DMS114 treated with DMSO at 0.1 percent for 48 hours (cell line): ENCODE measurements at regions not wholly inside any gene's neighbourhood (a gene's known extent, or its start where the extent isn't known, plus 50 kb on each side); places are given as distances from the start of the nearest gene placed in this dataset.

Experiments
- DNase-seq: peaks from one replicate; lab custom pipeline; 2025; ENCODE audit not compliant: unreplicated experiment; lab: John Stamatoyannopoulos, UW

- no peak for DNase-seq
Measured at GRCh38 chr16:6861815-6862477, 470.7 kb upstream of the RBFOX1 start.

GRCh38 chr16:6861135-6861814 is 471.4 kb upstream of the RBFOX1 start:
- no peak for DNase-seq

DNA sequence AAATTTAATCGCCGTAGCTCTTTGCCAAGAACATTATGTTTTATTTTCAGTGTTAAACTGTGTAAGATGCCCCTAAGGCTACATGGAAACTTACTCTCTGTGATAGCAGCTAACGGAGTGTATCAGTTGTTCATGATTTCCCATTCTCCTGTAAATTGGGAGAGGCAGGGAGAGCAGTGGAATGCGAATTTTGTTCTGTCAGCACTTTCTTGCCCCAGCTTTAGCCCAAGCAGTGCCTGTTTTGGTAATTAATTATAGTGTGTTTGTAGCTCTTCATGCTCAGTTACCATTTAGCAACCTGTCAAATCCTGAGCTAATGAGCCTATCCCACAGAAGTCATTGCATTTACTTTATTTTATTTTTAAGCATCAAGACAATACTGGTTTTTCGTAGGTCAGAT is 475.1 kb upstream of the RBFOX1 start:
- no peak for DNase-seq

- no peak for DNase-seq
Measured at GRCh38 chr16:6856578-6856977, 476.1 kb upstream of the RBFOX1 start.

GRCh38 chr16:6853565-6853964 is 479.1 kb upstream of the RBFOX1 start:
- no peak for DNase-seq

DNA sequence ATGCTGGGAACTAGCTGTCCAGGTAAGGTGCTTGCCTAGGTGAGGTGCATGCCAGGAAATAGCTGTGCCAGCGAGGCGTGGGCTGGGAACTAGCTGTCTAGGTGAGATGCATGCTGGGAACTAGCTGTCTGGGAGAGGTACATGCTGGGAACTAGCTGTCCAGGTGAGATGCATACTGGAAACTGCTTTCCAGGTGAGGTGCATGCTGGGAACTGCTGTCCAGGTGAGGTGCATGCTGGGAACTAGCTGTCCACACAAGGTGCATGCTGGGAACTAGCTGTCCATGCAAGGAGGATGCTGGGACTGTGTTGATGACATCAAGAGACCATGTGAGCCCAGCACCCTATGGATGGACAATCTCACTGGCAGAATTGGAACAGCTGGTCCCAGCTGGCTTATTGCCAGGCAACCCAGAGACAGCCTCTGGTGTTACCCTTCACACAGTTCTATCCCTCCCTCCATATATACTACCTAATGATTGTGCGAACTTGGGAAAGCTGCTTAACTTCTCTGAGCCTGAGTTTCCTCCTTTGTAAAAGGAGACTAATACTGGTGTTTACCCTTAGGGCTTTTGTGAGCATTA is 479.9 kb upstream of the RBFOX1 start:
- DNase-seq = no peak

- no peak for DNase-seq
Measured at GRCh38 chr16:6846452-6846851, 486.2 kb upstream of the RBFOX1 start.

GRCh38 chr16:6841392-6841791 is 491.3 kb upstream of the RBFOX1 start:
- DNase-seq = no peak

DNA sequence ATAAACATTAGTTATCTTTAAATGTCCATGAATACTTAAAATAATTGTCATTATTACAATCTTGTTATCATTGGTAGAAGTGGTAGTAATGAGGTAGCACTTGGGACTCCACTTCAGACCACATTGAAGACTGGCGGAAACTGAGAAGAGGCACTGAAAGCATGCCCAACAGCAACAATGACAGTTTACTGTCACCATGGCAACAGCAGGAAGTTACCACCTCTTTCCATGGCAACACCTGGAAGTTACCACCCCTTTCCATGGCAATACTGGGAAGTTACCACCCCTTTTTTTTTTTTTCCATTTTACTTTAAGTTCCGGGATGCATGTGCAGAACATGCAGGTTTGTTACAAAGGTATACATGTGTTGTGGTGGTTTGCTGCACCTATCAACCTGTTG is 494.9 kb upstream of the RBFOX1 start:
- DNase-seq = no peak

DNA sequence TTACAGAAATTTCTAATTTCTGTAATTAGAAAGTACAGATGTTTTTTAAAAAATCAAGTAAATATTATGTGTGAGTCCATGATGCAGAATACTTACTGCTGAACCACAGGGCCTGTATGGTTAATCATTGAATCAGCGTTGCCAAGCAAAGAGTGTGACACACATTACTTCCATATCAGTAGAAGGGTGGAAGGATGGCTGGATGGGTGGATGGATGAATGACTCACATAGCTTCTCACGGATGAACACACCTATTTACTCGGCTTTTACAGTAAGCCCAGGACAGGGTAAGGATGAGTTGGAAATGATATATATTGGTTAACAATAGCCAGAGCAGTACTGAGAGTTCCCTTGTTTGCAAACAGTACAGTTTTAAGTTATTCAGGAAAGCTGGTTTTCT is 495.9 kb upstream of the RBFOX1 start:
- DNase-seq = no peak

GRCh38 chr16:6835941-6836340 is 496.7 kb upstream of the RBFOX1 start:
- no peak for DNase-seq

GRCh38 chr16:6835516-6835915 is 497.1 kb upstream of the RBFOX1 start:
- no peak for DNase-seq

DNA sequence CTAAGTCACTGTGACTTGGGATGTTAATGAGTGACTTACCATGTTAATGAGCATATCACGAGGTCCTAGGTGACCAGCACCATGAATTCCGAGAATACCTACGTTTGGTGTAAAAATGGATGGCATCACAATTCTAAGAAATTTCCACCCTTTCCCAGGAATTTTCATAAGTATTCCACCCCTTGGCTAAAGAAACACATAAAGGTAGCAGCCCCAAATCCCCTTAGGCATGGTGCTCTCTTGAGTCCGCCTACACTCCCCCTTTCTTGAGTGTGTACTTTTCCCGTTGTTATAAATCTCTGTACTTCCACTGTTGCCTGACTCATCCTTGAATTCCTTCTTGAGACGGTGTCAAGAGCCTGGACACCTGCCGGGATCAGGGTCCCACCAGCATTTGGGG is 504.0 kb upstream of the RBFOX1 start:
- no peak for DNase-seq

- no peak for DNase-seq
Measured at GRCh38 chr16:6827931-6828330, 504.7 kb upstream of the RBFOX1 start.

- DNase-seq = no peak
Measured at GRCh38 chr16:6827267-6827666, 505.4 kb upstream of the RBFOX1 start.

DNA sequence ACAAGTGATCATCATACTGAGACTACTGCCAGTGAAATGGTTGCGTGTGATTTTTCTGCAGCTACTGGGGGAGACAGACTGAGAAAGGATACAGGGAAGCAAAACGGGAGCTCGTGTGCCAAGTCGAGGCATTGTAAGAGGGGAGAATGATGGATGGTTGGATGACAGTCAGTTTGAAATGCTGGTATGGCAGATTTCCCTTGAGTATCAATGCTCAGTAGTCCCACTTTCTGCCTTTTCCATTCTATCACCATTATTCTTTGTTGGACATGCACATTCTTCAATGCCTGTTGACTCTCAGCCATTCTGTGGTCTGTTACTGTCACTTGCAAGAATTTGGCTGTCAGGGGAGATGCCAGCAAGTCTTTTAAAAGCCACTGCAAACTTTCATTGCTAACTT is 510.6 kb upstream of the RBFOX1 start:
- DNase-seq = no peak

DNA sequence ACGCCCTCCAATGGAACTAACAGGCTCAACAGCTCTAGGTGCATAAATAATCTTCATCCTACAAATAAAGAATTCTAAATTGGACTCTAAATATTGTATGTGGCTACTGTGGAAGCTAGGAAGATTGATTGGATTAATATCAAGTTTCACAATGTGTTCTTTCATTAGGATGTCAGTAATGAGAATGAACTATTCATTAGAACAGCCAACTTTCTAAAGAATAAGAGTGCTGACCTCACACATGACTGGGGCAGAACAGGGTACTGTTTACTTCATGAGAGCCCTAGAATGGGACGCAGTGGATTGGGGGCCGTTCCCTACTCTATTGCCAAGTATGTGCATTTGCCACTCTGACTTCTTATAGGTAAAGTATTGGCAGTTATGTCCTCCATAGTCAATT is 528.2 kb upstream of the RBFOX1 start:
- DNase-seq = no peak

GRCh38 chr16:6803176-6803575 is 529.5 kb upstream of the RBFOX1 start:
- DNase-seq = no peak

DNA sequence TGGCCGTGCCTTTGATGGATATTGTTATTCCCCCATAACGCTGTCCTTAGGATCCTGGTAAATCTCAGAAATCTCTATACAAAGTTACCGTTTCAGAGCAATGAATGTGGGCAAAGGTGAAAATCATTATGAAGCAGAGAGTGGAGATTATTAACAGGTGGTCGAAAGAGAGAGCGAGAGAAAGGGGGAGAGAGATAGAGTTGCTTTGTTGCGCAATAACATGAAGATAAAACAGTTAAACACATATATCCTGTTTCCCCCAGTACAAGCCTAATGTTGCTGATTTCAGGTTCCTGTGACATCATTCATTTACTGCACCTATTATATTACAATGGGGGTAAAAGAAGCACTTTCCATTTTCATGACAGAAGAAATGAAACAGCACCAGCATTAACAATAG is 535.4 kb upstream of the RBFOX1 start:
- no peak for DNase-seq

- DNase-seq = no peak
Measured at GRCh38 chr16:6777624-6778023, 555.0 kb upstream of the RBFOX1 start.

DNA sequence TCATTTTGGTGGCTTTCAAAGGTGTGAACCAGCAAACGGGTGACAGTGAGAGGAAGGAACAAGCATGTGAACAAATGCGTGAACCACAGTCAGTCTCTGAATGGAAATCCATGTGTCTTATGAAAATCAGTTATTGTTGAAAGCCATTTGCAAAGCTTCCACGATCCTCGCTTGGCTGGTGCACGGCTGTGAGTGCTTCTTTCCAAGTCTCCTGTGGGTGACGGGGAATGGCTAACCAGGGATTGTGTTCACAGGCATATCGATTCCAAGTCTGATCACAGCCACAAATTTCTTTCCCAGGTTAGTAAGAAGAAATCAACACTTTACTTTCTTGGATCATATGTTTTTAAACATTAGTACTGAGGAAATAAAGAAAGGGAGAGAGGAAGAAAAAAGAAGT is 556.9 kb upstream of the RBFOX1 start:
- DNase-seq = no peak

- no peak for DNase-seq
Measured at GRCh38 chr16:6771956-6772355, 560.7 kb upstream of the RBFOX1 start.

DNA sequence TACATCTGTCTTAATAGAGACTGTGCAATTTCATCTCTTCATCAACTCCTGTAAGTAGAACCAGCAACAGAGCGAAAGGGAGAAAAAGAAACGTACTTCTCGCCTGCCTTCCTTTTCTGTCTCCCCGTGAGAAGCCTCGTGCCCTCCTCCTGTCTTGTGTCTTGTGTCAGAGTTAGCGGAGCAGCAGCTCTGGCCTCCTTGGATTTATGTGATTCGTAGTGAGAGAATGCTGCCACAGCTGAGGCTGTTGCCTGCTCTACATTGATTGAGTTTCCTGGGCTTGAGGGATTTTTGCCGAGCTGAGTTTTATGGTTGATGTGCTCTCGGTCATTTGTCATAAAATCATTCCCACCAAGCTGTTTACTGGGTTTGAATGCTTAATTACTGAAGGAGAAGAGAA is 579.1 kb upstream of the RBFOX1 start:
- no peak for DNase-seq
